ENCODE measurements at regions not wholly inside any gene's neighbourhood (a gene's known extent, or its start where the extent isn't known, plus 50 kb on each side); places are given as distances from the start of the nearest gene placed in this dataset.

- DNase-seq: no peak
These were observed 203.9 kb upstream of the CHRM2 start for GRCh38 chr7:136664537-136664936.

- no peak for DNase-seq
These were observed 210.9 kb upstream of the CHRM2 start for GRCh38 chr7:136657482-136657921.

GRCh38 chr7:136656516-136656915, 211.9 kb upstream of the CHRM2 start:
- DNase-seq: no peak

- DNase-seq: no peak
These were observed 213.0 kb upstream of the CHRM2 start for GRCh38 chr7:136655414-136655813.

- no peak for DNase-seq
These were observed 214.0 kb upstream of the CHRM2 start for GRCh38 chr7:136654406-136654805.

GRCh38 chr7:136652635-136653370, 215.6 kb upstream of the CHRM2 start:
- no peak for DNase-seq

GRCh38 chr7:136640977-136641376, 227.5 kb upstream of the CHRM2 start:
- DNase-seq: no peak

GRCh38 chr7:136637813-136638212, 230.6 kb upstream of the CHRM2 start:
- no peak for DNase-seq

- DNase-seq: no peak
These were observed 232.7 kb upstream of the CHRM2 start for GRCh38 chr7:136635751-136636150.

- no peak for DNase-seq
These were observed 249.6 kb upstream of the CHRM2 start for GRCh38 chr7:136618818-136619217.

GRCh38 chr7:136617176-136617575, 251.3 kb upstream of the CHRM2 start:
- DNase-seq: no peak

- DNase-seq: no peak
These were observed 262.7 kb upstream of the CHRM2 start for GRCh38 chr7:136605532-136606329.

- DNase-seq: no peak
These were observed 266.7 kb upstream of the CHRM2 start for GRCh38 chr7:136601772-136602171.

GRCh38 chr7:136600475-136600874, 268.0 kb upstream of the CHRM2 start:
- no peak for DNase-seq

- no peak for DNase-seq
These were observed 273.7 kb upstream of the CHRM2 start for GRCh38 chr7:136594739-136595144.

GRCh38 chr7:136588216-136588615, 280.2 kb upstream of the CHRM2 start:
- no peak for DNase-seq

GRCh38 chr7:136585954-136586670, 282.3 kb upstream of the CHRM2 start:
- DNase-seq: no peak

GRCh38 chr7:136566491-136566890, 302.0 kb upstream of the CHRM2 start:
- DNase-seq: no peak

- DNase-seq: no peak
These were observed 312.5 kb upstream of the CHRM2 start for GRCh38 chr7:136555933-136556332.

GRCh38 chr7:136551618-136552017, 316.8 kb upstream of the CHRM2 start:
- no peak for DNase-seq

GRCh38 chr7:136549756-136550155, 318.7 kb upstream of the CHRM2 start:
- DNase-seq: no peak

- DNase-seq: no peak
These were observed 334.7 kb upstream of the CHRM2 start for GRCh38 chr7:136533732-136534131.

GRCh38 chr7:136530831-136531230, 337.6 kb upstream of the CHRM2 start:
- DNase-seq: no peak

- no peak for DNase-seq
These were observed 340.1 kb upstream of the CHRM2 start for GRCh38 chr7:136528329-136528728.
